Cerebellar nuclear complex (tissue), 1 donor: ENCODE measurements at regions not wholly inside any gene's neighbourhood (a gene's known extent, or its start where the extent isn't known, plus 50 kb on each side); places are given as distances from the start of the nearest gene placed in this dataset.

Experiments used
- DNase-seq, 2 experiments: peaks; one replicate each; lab custom pipeline; 2025; lab: John Stamatoyannopoulos, UW

GRCh38 chr5:99724732-99725290 is 796.0 kb upstream of the CHD1 start:
- no peak for DNase-seq

GRCh38 chr5:99721506-99721905 is 792.7 kb upstream of the CHD1 start:
- no peak for DNase-seq

- no peak for DNase-seq
These were observed 787.1 kb upstream of the CHD1 start for GRCh38 chr5:99715921-99716320.

GRCh38 chr5:99706160-99706559 is 777.4 kb upstream of the CHD1 start:
- DNase-seq: no peak

- DNase-seq: no peak
These were observed 773.8 kb upstream of the CHD1 start for GRCh38 chr5:99702565-99702964.

GRCh38 chr5:99694884-99695283 is 766.1 kb upstream of the CHD1 start:
- DNase-seq: no peak

GRCh38 chr5:99686538-99686937 is 757.7 kb upstream of the CHD1 start:
- no peak for DNase-seq

GRCh38 chr5:99675974-99676373 is 747.2 kb upstream of the CHD1 start:
- DNase-seq: no peak

GRCh38 chr5:99674101-99674500 is 745.3 kb upstream of the CHD1 start:
- no peak for DNase-seq

GRCh38 chr5:99664972-99665371 is 736.2 kb upstream of the CHD1 start:
- DNase-seq: no peak

- no peak for DNase-seq
These were observed 722.5 kb upstream of the CHD1 start for GRCh38 chr5:99651298-99651697.

GRCh38 chr5:99646011-99646647 is 717.3 kb upstream of the CHD1 start:
- DNase-seq: no peak

GRCh38 chr5:99644822-99645221 is 716.0 kb upstream of the CHD1 start:
- DNase-seq: no peak

- no peak for DNase-seq
These were observed 711.8 kb upstream of the CHD1 start for GRCh38 chr5:99640646-99641045.

- no peak for DNase-seq
These were observed 711.1 kb upstream of the CHD1 start for GRCh38 chr5:99639905-99640304.

GRCh38 chr5:99636663-99637062 is 707.9 kb upstream of the CHD1 start:
- DNase-seq: no peak

GRCh38 chr5:99621772-99622681 is 693.2 kb upstream of the CHD1 start:
- no peak for DNase-seq

- DNase-seq: no peak
These were observed 688.5 kb upstream of the CHD1 start for GRCh38 chr5:99617335-99617734.

GRCh38 chr5:99614888-99615287 is 686.1 kb upstream of the CHD1 start:
- no peak for DNase-seq

GRCh38 chr5:99607124-99607523 is 678.3 kb upstream of the CHD1 start:
- no peak for DNase-seq

- DNase-seq: no peak
These were observed 677.1 kb upstream of the CHD1 start for GRCh38 chr5:99605904-99606303.

- no peak for DNase-seq
These were observed 672.1 kb upstream of the CHD1 start for GRCh38 chr5:99600952-99601351.

GRCh38 chr5:99590806-99591205 is 662.0 kb upstream of the CHD1 start:
- no peak for DNase-seq
